Activated CD4-positive, alpha-beta T cell treated with anti-CD3 and anti-CD28 coated beads, Interleukin-10, Interleukin-2, amounts not matched to agents 100 ng/mL and 50 ng/mL, durations not matched to agents 16 hours and 8 hours (primary cell): ENCODE measurements at regions not wholly inside any gene's neighbourhood (a gene's known extent, or its start where the extent isn't known, plus 50 kb on each side); places are given as distances from the start of the nearest gene placed in this dataset.
"Not testable (repeated sequence)": the region's sequence is repeated elsewhere in the genome, so short reads cannot be mapped to it uniquely, and the experiment has no call there.

Experiments used
- DNase-seq: peaks from one replicate; pipeline ENCODE4 v3.0.0-alpha.2; 2020

DNA sequence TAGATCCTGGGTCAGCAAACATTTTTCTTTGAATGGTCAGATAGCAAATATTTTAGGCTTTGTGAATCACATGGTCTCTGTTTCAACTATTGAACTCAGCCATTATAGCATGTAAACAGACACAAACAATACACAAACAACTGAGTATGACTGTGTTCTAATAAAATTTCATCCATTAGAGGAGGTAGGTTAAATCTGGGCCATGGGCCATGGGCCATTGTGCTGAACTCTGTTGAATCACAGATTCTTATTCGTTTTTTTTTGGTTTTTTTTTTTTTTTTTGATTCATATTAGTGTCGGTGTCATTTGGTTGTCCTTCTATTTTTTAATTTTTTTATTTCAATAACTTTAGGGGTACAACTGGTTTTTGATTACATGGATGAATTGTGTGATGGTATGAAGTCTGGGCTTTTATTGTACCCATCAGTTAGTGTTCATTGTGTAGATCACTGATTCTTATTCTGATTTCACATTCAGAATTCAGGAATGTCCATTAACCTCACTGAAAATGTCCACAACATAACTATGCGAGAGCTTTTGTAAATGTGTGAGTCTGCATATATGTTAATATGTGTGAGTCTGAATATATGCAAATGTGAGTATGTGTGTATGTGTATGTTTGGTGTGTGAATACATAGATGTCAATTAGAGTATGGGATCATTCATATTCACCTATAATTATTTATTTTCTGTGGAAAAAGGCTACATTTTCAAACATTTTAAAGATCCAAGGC, 443.7 kb upstream of the GRM3 start:
- DNase-seq = no peak

DNA sequence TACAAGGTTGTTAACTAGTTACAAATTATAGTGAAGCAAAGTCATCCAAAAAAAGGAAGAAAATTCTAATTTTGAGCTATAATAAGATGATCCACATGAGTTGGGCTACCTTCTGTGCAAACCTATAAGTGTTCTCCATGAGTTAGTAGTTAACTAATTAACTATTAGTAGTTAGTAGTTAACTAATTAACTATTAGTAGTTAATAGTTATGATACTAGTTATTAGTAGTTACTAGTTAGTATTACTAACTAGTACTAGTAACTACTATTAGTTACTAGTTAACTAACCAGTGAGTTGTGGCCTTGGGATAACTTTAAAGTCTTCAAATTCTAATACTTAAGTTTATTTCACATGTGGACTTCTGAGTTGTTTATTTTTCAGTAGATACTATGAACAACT, 453.4 kb upstream of the GRM3 start:
- no peak for DNase-seq

DNA sequence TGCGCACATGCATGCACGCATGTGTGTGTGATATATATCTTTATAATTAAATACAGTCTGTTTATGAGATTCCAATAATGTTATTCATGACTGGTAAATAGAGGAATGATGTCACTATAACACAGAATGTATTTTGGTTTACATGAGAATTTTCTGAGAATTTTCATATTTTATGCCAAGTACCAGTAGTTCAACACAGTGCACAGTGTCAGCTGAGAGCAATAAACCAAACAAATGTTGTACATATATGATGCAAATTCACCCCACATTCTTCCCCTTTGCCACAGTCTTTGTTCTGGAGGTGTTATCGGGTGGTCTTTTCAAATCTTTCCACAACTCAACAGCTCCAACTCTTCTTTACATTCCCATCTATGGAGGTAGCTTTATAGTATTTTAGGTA, 462.2 kb upstream of the GRM3 start:
- DNase-seq = no peak

DNA sequence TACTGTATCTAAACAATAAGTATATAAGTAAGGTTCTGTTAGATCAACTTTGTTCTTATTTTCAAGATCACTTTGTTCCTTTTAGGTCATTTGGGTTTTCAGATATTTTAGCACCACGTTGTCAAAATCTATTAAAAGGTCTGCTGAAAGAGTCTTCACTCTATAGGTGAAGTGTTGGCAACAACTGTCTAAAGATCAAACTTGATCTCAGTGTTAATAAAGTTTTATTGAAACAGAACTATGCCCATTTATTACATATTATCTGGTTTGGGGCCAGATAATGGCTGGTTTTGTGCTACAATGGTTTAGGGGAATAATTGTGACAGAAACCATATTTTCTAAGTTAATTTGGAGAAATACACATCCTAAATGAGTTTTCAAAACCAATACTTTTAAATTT, 478.9 kb upstream of the GRM3 start:
- DNase-seq = no peak

DNA sequence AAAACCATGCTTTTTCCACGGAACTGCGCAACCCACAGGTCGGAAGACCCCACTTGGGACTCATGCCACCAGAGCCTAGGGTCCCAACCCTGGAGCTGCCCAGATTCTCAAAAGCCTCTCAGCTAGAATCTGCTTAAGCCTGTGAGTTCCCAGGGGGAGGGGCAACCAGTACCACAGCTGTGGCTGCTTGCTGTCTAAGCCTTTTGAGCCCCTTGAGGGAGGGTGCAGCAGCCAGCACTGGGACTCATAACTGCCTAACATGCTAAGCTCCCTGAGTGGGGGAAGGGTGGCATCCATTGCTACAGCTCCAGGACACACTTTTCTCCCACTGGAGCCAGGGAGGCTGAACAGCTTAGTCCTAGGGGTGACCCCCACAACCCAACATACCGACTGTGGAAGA, 485.6 kb upstream of the GRM3 start:
- no peak for DNase-seq

DNA sequence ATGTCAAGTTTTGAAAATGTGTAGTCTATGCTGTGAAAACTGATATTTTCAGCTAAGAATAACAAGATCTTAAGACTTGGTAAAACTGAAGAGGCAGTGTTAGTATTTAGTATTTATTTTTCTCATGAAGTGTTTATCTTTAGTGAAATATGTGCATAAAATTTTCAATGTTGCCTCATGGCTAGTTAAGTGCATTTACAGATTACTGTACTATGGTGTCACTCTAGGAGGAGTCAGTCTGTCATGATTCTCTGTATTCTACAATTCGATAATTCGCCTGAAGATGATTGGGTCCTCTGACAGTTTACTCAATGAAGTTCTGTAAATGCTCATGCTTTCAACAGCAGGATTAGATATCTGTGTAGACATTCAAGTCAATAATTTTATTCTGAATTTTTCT, 488.1 kb upstream of the GRM3 start:
- DNase-seq = no peak

DNA sequence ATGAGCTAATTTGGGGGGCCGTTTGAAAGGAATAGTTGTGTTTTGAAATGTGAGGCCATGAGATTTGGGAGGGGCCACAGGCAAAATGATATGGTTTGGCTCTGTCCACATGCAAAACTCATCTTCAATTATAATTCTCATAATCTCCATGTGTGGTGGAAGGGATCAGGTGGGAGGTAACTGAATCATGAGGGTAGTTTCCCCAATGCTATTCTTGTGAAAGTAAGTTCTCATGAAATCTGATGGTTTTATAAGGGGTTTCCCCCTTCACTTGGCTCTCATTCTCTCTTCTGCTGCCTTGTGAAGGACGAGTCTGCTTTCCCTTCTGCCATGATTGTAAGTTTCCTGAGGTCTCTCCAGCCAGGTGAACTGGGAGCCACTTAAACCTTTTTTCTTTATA, 490.8 kb upstream of the GRM3 start:
- no peak for DNase-seq

DNA sequence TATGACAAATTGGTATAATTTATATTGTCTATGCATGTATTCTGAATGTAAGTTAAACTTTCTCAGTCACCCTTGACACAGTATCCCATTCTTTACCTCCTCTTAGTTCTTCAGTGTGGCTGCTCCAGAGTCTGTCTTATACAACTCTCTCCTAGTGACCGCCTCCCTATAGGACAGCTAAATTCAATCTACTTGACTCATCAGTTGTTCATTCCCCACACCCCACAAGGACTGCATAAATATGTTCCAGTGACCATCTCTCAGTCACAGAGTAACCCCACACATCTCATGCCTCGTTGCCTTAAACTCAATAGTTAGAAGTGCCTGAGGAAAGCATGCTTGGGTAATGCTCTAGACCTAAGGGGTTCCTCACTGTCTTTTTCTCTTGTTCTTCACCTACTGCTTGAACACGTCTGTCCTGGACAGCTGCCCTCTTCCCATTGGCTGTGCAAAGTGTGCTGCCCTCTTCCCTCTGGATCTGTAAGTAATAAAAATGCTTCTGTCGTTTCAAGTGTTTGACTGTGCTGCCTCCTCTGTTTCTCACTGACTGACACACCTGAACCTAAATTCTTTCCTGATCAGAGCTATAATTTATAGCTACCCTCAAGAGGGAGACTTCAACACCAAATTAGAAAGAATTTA, 494.6 kb upstream of the GRM3 start:
- no peak for DNase-seq

DNA sequence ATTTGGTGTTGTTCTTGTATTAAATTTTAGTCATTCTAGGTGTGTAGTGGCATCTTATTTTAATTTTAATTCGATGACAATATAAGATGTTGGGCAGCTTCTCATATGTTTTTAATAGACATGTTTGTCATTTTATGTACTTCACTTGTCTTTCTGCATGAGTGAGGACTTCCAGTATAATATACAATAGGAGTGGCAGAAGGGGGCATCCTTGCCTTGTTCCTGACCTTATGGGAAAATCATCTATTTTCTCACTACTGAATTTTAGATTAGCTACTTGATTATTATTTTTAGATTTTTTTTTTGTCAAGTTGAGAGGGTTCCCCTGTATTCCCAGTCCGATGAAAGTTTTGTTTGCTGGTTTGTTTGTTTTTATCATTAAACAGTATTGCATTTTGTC, 495.2 kb upstream of the GRM3 start:
- DNase-seq = no peak

DNA sequence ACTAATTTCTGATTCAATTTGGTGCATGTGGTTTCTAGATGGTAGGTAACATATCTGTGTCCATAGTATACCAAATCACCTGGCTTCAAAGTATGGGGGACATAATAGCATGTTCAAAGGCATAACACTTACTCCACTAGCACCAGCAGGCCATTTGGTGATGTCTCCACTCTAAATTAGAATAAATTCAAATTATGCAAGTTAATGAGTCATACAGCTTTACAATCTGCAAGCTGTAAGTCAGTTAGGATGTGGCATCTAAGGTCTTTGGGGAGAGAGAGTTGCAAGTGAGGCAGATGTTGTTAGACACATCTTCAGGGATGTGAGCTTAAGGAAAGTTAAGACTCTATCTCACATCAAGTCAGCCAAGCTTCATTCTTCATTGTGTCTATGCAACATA, 506.4 kb upstream of the GRM3 start:
- no peak for DNase-seq

DNA sequence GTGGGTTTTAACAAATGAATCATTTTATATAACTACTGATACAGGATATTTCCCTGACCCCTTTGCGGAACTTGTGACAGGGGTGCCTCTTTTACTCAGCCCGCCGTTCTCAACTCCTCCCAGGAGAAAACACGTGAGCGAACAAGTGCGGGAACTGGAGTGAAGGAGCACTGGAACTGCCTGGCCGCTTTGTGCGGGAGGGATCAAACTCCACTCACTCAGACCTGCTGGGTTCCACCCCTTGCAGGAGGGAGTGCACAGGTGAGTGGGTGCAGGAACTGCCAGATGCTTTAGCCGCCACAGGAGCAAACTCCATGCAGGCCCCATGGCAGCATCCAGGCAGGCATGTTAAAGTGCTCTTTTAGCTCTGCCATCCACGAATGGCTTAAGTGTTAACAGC, 513.4 kb upstream of the GRM3 start:
- DNase-seq = no peak

DNA sequence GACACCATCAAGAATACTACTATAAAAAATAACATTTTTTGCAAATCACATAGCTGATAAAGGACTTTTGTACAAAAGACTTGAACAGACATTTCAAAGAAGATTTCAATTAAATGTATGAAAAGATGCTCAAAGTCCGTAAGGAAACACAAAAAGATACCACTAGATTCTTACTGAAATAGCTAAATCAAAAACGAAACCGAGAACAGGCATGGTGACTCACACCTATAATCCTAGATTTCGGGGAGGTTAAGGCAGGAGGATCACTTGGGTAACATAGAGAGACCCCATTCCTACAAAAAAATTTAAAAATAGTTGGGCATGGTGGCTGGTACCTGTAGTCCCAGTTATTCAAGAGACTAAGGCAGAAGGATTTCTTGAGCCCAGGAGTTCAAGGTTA, 520.2 kb upstream of the GRM3 start:
- no peak for DNase-seq

DNA sequence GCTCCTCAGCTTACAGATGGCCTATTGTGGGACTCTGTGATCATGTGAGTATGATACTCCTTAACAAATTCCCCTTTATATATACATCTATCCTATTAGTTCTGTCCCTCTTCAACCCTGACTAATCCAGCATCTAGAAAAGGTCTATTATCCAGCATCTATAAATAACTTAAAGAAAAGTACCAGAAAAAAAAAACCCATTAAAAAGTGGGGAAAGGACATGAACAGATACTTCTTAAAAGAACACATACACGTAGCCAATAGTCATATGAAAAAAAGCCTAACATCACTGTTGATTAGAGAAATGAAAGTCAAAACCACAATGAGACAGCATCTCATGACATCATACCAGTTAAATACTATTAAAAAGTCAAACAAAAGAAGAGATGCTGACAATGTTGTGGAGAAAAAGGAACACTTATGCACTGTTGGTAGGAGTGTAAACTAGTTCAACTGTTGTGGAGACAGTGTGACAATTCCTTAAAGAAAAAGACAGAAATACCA, 549.5 kb upstream of the GRM3 start:
- no peak for DNase-seq

DNA sequence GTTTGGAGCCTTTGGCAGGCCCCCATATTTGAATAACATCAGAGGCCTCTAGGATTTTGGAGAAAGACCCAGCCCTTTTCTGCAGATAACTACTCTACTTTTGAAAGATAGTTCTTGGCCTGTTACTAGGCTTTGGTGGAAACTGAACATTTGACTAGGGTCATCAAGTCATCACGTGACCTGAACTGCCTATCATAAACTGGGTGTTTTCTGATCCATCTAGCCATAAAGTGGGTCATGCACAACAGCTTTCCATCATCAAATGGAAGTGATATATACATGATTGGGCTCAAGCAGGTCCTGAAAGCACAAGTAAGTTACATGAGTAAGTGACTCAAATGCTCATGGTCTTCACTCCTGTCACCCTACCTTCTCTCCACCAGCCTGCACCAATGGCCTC, 552.3 kb upstream of the GRM3 start:
- DNase-seq = no peak

DNA sequence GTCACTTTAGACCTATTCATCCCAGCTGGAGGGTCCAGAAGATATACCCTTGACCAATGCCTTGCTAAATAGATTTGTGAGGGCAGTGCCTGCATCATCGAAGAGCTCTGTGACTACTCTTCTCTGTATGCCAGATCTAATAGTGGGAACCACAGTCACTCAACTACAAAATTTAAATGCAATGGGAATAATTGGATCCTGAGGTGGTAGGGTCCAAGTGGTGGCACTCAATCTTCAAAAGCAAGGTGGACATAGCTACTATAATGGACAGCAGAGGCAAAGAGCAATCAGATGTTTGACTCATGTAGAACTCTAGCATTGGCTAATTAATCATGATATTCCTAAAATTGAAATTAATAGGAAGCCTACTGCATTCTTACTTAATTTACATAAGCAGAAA, 554.3 kb upstream of the GRM3 start:
- DNase-seq = no peak

DNA sequence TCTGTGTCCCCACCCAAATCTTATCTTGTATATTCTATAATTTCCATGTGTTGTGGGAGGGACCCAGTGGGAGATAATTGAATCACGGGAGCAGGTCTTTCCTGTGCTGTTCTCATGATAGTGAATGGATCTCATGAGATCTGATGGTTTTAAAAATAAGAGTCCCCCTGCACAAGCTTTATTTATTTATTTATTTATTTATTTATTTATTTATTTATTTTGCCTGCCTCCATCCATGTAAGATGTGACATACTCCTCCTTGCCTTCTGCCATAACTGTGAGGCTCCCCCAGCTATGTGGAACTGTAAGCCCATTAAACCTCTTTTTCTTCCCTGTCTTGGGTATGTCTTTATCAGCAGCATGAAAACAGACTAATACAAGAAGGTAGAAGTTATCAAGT, 579.1 kb upstream of the GRM3 start:
- DNase-seq = not testable (repeated sequence)

DNA sequence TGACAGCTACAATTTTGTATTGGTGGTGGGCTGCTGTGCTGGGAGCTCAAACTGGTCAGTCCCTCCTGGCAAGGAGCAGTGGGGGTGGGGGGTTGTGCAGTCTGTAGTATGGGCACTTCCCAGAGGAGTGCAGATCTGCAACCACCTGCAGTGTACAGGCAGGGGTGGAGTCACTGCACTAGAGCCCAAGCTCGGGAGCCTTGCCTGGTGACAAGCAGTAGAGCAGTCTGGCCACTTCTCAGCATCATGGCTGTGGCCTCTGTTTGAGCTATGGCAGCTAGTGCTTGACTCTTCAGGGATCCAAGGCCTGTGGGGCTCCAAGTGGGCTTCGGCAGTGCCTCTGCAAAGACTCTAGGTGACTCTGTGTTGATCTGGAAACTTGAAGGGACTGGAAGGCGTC, 585.1 kb upstream of the GRM3 start:
- no peak for DNase-seq

DNA sequence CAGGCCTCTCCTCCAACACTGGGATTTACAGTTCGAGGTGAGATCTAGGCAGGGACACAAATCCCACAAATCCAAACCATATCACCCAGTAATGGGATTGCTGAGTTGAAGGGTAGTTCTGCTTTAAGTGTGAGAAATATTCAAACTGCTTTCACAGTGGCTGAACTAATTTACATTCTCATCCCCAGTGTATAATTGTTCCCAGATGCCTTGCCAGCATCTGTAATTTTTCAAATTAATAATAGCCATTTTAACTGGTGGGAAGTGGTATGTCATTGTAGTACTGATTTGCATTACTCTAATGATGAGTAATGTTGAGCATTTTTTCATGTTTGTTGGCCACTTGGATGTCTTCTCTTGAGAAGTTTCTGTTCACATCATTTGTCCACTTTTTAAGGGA, 592.8 kb upstream of the GRM3 start:
- DNase-seq = no peak

DNA sequence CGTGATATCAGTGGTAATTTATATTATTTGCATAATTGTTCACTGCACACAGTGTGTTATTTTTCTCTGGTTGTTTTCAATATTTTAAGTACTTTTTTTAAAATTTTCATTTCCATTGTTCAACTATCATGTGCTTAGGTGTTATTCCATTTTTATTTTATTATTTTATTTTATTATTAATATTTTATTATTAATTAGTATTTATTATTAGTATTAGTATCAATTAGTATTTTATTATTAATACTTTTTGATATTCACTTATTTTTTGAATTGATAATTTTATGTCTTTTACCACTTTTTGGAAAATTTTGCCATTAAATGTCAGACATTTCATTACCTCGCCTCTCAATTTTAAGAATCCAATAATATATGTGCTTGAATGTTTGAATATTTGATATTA, 593.8 kb upstream of the GRM3 start:
- no peak for DNase-seq

DNA sequence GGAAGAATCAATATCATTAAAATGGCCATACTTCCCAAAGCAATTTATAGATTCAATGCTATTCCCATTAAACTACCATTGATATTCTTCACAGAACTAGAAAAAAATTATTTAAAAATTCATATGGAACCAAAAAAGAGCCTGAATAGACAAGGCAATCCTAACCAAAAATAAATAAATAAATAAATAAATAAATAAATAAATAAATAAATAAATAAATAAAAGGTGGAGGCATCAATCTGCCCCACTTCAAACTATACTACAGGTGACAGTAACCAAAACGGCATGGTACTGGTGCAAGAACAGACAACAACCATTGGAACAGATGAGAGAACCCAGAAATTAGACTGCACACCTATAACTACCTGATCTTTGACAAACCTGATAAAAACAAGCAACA, 598.5 kb upstream of the GRM3 start:
- not testable (repeated sequence) for DNase-seq

DNA sequence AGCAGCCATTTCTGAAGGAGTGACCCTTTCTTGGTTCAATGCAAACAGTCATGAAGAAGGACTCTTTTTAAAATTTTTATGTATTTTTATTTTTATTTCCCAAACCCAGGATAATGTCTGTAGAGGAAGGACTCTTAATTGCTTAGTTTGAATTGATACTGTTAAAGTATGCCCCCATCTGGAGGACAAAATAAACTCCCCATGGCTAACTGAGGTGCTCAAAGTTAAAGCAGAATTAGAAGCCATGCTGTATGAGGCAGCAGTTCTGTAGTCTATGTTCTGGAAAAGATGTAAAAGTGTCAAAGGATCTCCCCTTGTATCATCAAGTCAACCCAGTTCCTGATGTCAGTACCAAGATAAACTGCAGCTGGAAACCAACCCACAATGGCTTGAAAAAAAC, 617.9 kb upstream of the GRM3 start:
- no peak for DNase-seq

DNA sequence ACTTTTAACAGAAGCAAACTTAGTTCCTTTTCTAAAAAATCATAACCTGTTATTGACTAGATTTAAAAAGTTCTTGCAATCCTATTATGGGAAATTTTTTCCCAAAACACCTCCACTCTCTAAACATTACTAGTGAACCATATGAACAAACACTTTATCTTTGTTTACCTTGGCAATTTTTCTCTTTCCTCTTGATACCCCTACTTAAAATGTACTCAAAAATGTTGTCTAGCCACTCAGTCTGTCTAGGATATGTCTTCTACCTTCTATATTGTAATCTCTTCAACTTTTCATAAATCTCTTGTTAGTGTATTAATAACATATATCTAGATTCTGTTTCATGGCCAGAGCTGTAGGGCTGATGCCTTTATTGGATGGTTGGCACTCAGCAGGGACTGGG, 630.0 kb upstream of the GRM3 start:
- no peak for DNase-seq

DNA sequence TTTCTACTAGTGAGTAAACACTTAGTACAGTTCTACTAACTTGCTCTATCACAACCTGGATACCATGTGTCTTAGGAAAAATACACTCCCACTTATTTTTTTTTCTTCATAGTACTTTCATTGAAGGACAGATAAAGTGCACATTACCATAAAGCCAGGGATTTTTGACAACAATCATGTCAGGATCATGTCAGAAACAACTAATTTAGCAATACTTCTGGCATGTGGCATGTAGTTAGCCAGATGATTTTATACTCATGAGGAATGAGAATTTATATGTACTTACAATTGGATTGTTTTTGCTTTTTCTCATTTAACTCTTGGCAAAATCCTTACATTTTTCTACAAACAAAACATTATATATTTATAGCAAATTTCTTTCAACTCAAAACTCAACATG, 630.7 kb upstream of the GRM3 start:
- DNase-seq = no peak

DNA sequence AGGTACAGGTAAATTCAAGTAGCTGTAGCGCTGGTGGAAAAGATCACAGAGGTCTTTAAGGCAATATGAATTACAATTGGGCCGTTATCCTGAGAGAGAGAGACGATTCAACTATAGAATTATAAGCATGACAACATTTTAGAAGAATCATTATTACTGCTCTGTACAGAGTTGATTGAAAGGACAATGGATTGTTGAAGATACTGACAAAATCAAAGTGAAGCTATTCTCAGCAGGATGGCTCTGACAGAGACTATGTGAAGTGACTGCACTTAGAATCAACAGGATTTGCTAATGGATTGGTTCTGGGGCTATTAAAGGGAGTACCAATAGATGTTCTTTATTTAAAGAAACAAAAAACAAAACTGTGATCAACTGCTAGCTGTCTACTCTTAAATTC, 634.8 kb upstream of the GRM3 start:
- no peak for DNase-seq

DNA sequence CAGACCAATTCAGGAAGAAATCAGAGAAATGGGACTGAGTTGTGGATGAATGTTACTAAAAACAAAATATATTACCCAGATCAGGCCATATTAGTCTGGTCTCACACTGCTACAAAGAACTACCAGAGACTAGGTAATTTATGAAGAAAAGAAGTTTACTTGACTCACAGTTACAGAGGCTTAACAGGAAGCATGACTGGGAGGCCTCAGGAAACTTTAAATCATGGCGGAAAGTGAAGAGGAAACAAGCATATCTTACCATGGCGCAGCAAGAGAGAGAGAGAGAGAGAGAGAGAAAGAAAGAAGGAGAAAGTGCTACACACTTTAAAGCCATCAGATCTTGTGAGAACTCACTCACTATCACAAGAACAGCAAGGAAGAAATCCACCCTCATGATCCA, 636.8 kb upstream of the GRM3 start:
- no peak for DNase-seq
